DOHH2 (cell line): ENCODE measurements at regions not wholly inside any gene's neighbourhood (a gene's known extent, or its start where the extent isn't known, plus 50 kb on each side); places are given as distances from the start of the nearest gene placed in this dataset.

Experiments
- H3F3A ChIP-seq: fragments of 200-600 bp; sonication (generic), shearing (Covaris generic); 2 replicates; pipeline ENCODE4 v1.6.0; 2016; ENCODE audit warnings: antibody characterized with exemption, mild to moderate bottlenecking; ENCODE audit not compliant: control insufficient read depth, insufficient read depth
- H3K27ac ChIP-seq: fragments of 200-600 bp; sonication (generic); 2 replicates; pipeline ENCODE4 v1.5.1; 2014; ENCODE audit warnings: low read depth, mild to moderate bottlenecking, low read length, moderate library complexity
- H3K27me3 ChIP-seq: fragments of 200-600 bp; sonication (generic); 2 replicates; pipeline ENCODE4 v1.6.1; 2014; ENCODE audit warnings: mild to moderate bottlenecking, low read length, mixed read lengths; ENCODE audit not compliant: control insufficient read depth
- H3K36me3 ChIP-seq: fragments of 200-600 bp; sonication (generic); 2 replicates; pipeline ENCODE4 v1.6.1; 2014; ENCODE audit warnings: mild to moderate bottlenecking, low read length, moderate library complexity, mixed read lengths; ENCODE audit not compliant: control insufficient read depth
- H3K4me1 ChIP-seq: fragments of 200-600 bp; sonication (generic); 2 replicates; pipeline ENCODE4 v1.6.1; 2014; ENCODE audit warnings: mild to moderate bottlenecking, low read length, mixed read lengths; ENCODE audit not compliant: control insufficient read depth
- H3K4me2 ChIP-seq: fragments of 200-600 bp; sonication (generic); 2 replicates; pipeline ENCODE4 v1.6.0; 2014; ENCODE audit warnings: mild to moderate bottlenecking, low read length, moderate library complexity
- H3K4me3 ChIP-seq: fragments of 200-600 bp; sonication (generic); 2 replicates; pipeline ENCODE4 v1.5.1; 2014; ENCODE audit warnings: mild to moderate bottlenecking, low read length, mixed read lengths
- H3K79me2 ChIP-seq: fragments of 200-600 bp; sonication (generic); 2 replicates; pipeline ENCODE4 v1.6.1; 2014; ENCODE audit warnings: mild to moderate bottlenecking, low read length, mixed read lengths; ENCODE audit not compliant: control insufficient read depth
- H3K9me2 ChIP-seq: fragments of 200-600 bp; sonication (generic); replicated peaks from 2 replicates; pipeline ENCODE4 v1.6.1; 2014; ENCODE audit warnings: mild to moderate bottlenecking, low read length, mixed read lengths; ENCODE audit not compliant: control insufficient read depth
- H3K9me3 ChIP-seq: fragments of 200-600 bp; sonication (generic); 2 replicates; pipeline ENCODE4 v1.6.1; 2014; ENCODE audit warnings: antibody characterized with exemption, low read length, mixed read lengths; ENCODE audit not compliant: control insufficient read depth, insufficient read depth
- H4K20me1 ChIP-seq: fragments of 200-600 bp; sonication (generic); 2 replicates; pipeline ENCODE4 v1.6.0; 2014; ENCODE audit warnings: low read depth, mild to moderate bottlenecking, antibody characterized with exemption, low read length, moderate library complexity; ENCODE audit not compliant: control insufficient read depth, insufficient read depth
- CTCF ChIP-seq: fragments of 200-600 bp; sonication (generic); IDR thresholded peaks from one replicate; pipeline ENCODE4 v1.5.1; 2014; ENCODE audit warnings: antibody characterized with exemption, mild to moderate bottlenecking, low read depth, low read length; ENCODE audit not compliant: poor library complexity, severe bottlenecking
- EZH2phosphoT487 ChIP-seq: fragments of 200-600 bp; sonication (generic); IDR thresholded peaks from 2 replicates; pipeline ENCODE4 v1.6.1; 2017; ENCODE audit warnings: borderline replicate concordance, mild to moderate bottlenecking, antibody characterized with exemption, low read length, moderate library complexity, mixed read lengths

- Histone ChIP-seq H3K27ac (no peak overlapping the region), H3K4me1 (no peaks in the 10 kb centered on the region), H3F3A (no peaks in the 10 kb centered on the region), H4K20me1 (no peaks in the 10 kb centered on the region), H3K79me2 (no peaks in the 10 kb centered on the region), H3K27me3 (no peaks in the 10 kb centered on the region), H3K4me3 (no peak overlapping the region), H3K4me2 (no peak overlapping the region), H3K9me3 (no peaks in the 10 kb centered on the region), H3K36me3 (no peaks in the 10 kb centered on the region), H3K9me2 (no peaks in the 10 kb centered on the region)
- TF ChIP-seq EZH2phosphoT487 (no peak), CTCF (no peak)
Observed at GRCh38 chr12:115261691-115262398, 577.9 kb upstream of the TBX3 start.

GRCh38 chr12:115260762-115261675, 577.0 kb upstream of the TBX3 start:
- no peak for TF ChIP-seq EZH2phosphoT487
- no peak for TF ChIP-seq CTCF
- Histone ChIP-seq H3K4me3 (no peak overlapping the region), H3K4me2 (no peak overlapping the region)

GRCh38 chr12:115259968-115260747, 576.2 kb upstream of the TBX3 start:
- no peaks in the 10 kb centered on the region for H3K9me3 ChIP-seq
- H3K79me2 ChIP-seq: no peaks in the 10 kb centered on the region
- no peaks in the 10 kb centered on the region for H3K27me3 ChIP-seq
- H3K36me3 ChIP-seq: no peaks in the 10 kb centered on the region
- no peaks in the 10 kb centered on the region for H3K9me2 ChIP-seq
- no peak overlapping the region for H3K4me2 ChIP-seq
- no peak for TF ChIP-seq EZH2phosphoT487
- TF ChIP-seq CTCF: no peak
- no peaks in the 10 kb centered on the region for H3K4me1 ChIP-seq
- no peaks in the 10 kb centered on the region for H4K20me1 ChIP-seq
- no peaks in the 10 kb centered on the region for H3F3A ChIP-seq
- H3K27ac ChIP-seq: no peak overlapping the region
- no peak overlapping the region for H3K4me3 ChIP-seq

More at GRCh38 chr12:115260762-115261675, 577.0 kb upstream of the TBX3 start:
- no peaks in the 10 kb centered on the region for H3K79me2 ChIP-seq
- H3K9me2 ChIP-seq: no peaks in the 10 kb centered on the region
- no peaks in the 10 kb centered on the region for H3K27me3 ChIP-seq
- no peaks in the 10 kb centered on the region for H3K36me3 ChIP-seq
- no peaks in the 10 kb centered on the region for H3K9me3 ChIP-seq
- H3F3A ChIP-seq: no peaks in the 10 kb centered on the region
- H3K4me1 ChIP-seq: no peaks in the 10 kb centered on the region
- no peaks in the 10 kb centered on the region for H4K20me1 ChIP-seq
- H3K27ac ChIP-seq: no peak overlapping the region
